ENCODE measurements at regions not wholly inside any gene's neighbourhood (a gene's known extent, or its start where the extent isn't known, plus 50 kb on each side); places are given as distances from the start of the nearest gene placed in this dataset.

GRCh38 chr6:67458265-67458664, 1176.8 kb upstream of the ADGRB3 start:
- Mint-ChIP-seq H3K4me1 (ENCODE audit: low read depth, unreplicated experiment) (no peaks in the 10 kb centered on the region), H3K9me3 (ENCODE audit: low read depth, unreplicated experiment) (peaks cover 13% of the 10 kb centered on the region), H3K27me3 (ENCODE audit: unreplicated experiment) (no peaks in the 10 kb centered on the region), H3K36me3 (ENCODE audit: insufficient read depth, unreplicated experiment) (no peaks in the 10 kb centered on the region), H3K27ac (ENCODE audit: unreplicated experiment) (no peak overlapping the region), H3K4me3 (ENCODE audit: low read depth, unreplicated experiment) (no peak overlapping the region)
- intact Hi-C loops (cut with micrococcal nuclease; ENCODE audit: unreplicated experiment), result no loop called here
- CTCF ChIA-PET, result no interaction called here
- TF ChIP-seq CTCF (IDR thresholded peaks at IDR 0.05; ENCODE audit: unreplicated experiment), result no peak
- BruUV-seq (replicated peaks), result no TSS peak
- DNase-seq, result no peak

DNA sequence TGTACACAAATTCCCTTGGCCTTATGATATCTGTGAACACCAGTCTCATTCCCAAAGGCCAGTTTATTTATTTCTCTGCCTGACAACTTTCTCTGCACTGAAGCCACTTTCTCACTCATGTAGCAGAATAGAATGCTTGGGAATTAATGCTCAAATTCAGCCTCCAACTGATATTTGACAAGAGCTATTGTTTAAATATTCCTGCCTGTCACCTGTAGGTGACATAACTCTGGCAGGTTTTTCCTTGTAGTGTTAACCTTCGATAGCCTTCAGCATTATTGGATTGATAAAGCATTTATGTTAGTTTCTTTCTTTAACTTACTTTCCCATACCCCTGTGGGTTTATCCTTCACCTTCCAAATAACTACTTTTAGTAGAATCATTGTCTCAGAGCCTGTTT, 1183.2 kb upstream of the ADGRB3 start:
- no TSS peak for BruUV-seq (replicated peaks)
- Mint-ChIP-seq H3K27ac (ENCODE audit: unreplicated experiment) (no peak overlapping the region), H3K4me1 (ENCODE audit: low read depth, unreplicated experiment) (no peaks in the 10 kb centered on the region), H3K27me3 (ENCODE audit: unreplicated experiment) (no peaks in the 10 kb centered on the region), H3K9me3 (ENCODE audit: low read depth, unreplicated experiment) (peaks cover 13% of the 10 kb centered on the region), H3K36me3 (ENCODE audit: insufficient read depth, unreplicated experiment) (no peaks in the 10 kb centered on the region), H3K4me3 (ENCODE audit: low read depth, unreplicated experiment) (no peak overlapping the region)
- TF ChIP-seq CTCF (IDR thresholded peaks at IDR 0.05; ENCODE audit: unreplicated experiment), result no peak
- CTCF ChIA-PET, result no interaction called here
- no peak for DNase-seq
- intact Hi-C loops (cut with micrococcal nuclease; ENCODE audit: unreplicated experiment), result no loop called here

DNA sequence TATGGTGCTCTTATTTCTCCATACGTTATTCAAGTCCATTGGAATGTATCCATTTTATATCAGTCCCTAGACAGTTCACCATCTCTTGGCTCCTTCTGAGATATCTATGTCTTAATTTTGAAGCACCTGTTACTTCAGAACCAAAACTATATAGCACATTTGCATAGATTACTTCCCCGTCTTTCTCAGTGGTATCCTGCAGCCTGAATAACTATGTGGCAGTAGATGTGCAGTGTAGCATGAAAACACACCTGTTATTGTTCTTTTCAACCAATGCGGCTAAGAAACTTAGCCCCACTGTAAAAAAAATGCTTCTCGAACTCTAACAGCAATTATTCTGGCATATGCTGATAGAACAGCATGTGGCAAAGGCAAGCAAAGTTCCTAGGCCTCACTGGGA, 1184.4 kb upstream of the ADGRB3 start:
- Mint-ChIP-seq H3K36me3 (ENCODE audit: insufficient read depth, unreplicated experiment) (no peaks in the 10 kb centered on the region), H3K9me3 (ENCODE audit: low read depth, unreplicated experiment) (peaks cover 13% of the 10 kb centered on the region), H3K4me3 (ENCODE audit: low read depth, unreplicated experiment) (no peak overlapping the region), H3K27me3 (ENCODE audit: unreplicated experiment) (no peaks in the 10 kb centered on the region), H3K27ac (ENCODE audit: unreplicated experiment) (no peak overlapping the region), H3K4me1 (ENCODE audit: low read depth, unreplicated experiment) (no peaks in the 10 kb centered on the region)
- TF ChIP-seq CTCF (IDR thresholded peaks at IDR 0.05; ENCODE audit: unreplicated experiment), result no peak
- DNase-seq, result no peak
- CTCF ChIA-PET, result no interaction called here
- no TSS peak for BruUV-seq (replicated peaks)
- intact Hi-C loops (cut with micrococcal nuclease; ENCODE audit: unreplicated experiment), result no loop called here

DNA sequence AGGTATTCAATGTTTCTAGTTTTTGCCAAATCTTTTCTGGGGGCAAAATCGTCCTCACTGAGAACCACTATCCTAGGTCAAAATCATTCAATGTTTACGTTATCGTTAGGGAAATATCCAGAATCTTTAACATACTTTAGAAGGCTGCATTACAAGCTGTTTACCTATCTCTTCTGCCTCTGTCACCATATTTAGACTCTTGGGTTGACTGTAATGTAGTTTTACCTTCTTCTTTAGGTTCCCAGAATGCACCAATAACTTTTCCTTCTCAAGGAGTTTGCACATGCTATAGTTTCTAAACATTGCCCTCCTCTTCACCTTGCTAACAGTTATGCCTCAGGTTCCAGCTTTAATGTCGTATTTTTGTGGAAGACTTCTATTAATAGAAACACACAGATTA, 1185.5 kb upstream of the ADGRB3 start:
- Mint-ChIP-seq H3K4me3 (ENCODE audit: low read depth, unreplicated experiment) (no peak overlapping the region), H3K27me3 (ENCODE audit: unreplicated experiment) (no peaks in the 10 kb centered on the region), H3K36me3 (ENCODE audit: insufficient read depth, unreplicated experiment) (no peaks in the 10 kb centered on the region), H3K4me1 (ENCODE audit: low read depth, unreplicated experiment) (no peaks in the 10 kb centered on the region), H3K27ac (ENCODE audit: unreplicated experiment) (no peak overlapping the region), H3K9me3 (ENCODE audit: low read depth, unreplicated experiment) (peaks cover 11% of the 10 kb centered on the region)
- intact Hi-C loops (cut with micrococcal nuclease; ENCODE audit: unreplicated experiment), result no loop called here
- no TSS peak for BruUV-seq (replicated peaks)
- no peak for TF ChIP-seq CTCF (IDR thresholded peaks at IDR 0.05; ENCODE audit: unreplicated experiment)
- no peak for DNase-seq
- CTCF ChIA-PET, result no interaction called here

- Mint-ChIP-seq H3K9me3 (ENCODE audit: low read depth, unreplicated experiment) (peaks cover 16% of the 10 kb centered on the region), H3K27me3 (ENCODE audit: unreplicated experiment) (no peaks in the 10 kb centered on the region), H3K4me3 (ENCODE audit: low read depth, unreplicated experiment) (no peak overlapping the region), H3K27ac (ENCODE audit: unreplicated experiment) (no peak overlapping the region), H3K36me3 (ENCODE audit: insufficient read depth, unreplicated experiment) (no peaks in the 10 kb centered on the region), H3K4me1 (ENCODE audit: low read depth, unreplicated experiment) (no peaks in the 10 kb centered on the region)
- intact Hi-C loops (cut with micrococcal nuclease; ENCODE audit: unreplicated experiment), result no loop called here
- CTCF ChIA-PET, result no interaction called here
- DNase-seq, result no peak
- no peak for TF ChIP-seq CTCF (IDR thresholded peaks at IDR 0.05; ENCODE audit: unreplicated experiment)
- no TSS peak for BruUV-seq (replicated peaks)
Observed at GRCh38 chr6:67433124-67433523, 1202.0 kb upstream of the ADGRB3 start.

All from Calu3 (cell line).